Skin of body (tissue), 1 donor: ENCODE measurements at regions not wholly inside any gene's neighbourhood (a gene's known extent, or its start where the extent isn't known, plus 50 kb on each side); places are given as distances from the start of the nearest gene placed in this dataset.
"Not testable (repeated sequence)": the region's sequence is repeated elsewhere in the genome, so short reads cannot be mapped to it uniquely, and the experiment has no call there.

Experiments used
- DNase-seq: peaks from one replicate; lab custom pipeline; 2025; lab: John Stamatoyannopoulos, UW

DNA sequence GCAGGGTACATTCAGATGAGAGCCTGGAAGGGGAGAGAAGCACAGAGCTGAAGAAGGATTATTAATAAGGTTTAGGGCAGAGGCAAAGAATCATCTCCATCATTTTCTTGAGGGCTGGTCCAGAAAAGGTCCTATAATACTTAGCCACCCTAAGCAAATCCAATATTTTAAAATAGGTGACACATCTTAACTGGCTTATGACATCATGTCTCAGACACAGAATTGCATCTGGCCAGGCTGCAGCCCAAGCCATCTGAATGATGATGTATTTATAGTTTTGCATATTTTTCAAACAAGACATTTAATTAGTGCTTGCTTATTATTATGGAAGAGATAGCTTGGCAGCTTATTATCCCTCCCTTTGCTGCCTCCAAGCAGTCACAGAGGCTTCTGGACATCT lies 571.3 kb downstream of the SUCLG1 start:
- DNase-seq, result no peak

DNA sequence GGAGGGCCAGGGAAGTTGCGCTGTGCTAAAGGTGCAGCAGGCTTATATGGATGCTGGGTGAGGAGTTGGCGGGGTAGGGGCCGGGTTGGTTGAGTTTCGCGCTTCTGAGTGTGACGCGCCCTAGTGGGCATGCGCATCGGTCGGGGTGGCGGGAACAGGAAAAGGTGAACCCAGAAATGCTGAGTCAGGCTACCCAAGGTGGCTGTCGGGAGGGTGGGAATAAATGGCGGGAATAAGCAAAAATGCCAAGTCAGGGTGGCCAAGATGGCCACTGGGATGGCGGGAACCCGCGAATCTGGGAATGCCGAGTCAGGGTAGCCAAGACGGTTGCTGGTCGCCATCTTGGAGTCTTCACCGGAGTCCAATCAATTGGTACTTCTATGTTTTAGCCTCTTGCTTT lies 580.0 kb downstream of the SUCLG1 start:
- no peak for DNase-seq

DNA sequence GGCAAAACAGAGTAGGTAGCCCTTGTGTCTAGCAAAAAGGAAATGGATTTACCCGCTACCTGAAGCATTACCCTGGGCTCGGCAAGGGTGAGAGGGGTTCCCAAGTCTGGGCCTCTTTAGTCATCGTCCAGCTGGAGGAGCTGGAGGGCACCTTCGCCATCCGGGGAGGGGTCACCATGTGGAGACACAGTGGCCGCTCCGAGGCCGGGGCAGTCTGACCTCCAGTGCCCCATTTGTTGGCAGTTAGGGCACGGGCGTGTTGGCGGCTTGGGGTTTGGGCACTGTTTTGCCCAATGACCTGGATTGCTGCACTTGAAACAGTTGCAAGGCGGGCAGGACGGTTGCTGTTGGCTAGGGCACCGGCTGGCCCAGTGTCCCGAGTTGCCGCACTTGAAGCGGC lies 581.8 kb downstream of the SUCLG1 start:
- DNase-seq, result not testable (repeated sequence)

DNA sequence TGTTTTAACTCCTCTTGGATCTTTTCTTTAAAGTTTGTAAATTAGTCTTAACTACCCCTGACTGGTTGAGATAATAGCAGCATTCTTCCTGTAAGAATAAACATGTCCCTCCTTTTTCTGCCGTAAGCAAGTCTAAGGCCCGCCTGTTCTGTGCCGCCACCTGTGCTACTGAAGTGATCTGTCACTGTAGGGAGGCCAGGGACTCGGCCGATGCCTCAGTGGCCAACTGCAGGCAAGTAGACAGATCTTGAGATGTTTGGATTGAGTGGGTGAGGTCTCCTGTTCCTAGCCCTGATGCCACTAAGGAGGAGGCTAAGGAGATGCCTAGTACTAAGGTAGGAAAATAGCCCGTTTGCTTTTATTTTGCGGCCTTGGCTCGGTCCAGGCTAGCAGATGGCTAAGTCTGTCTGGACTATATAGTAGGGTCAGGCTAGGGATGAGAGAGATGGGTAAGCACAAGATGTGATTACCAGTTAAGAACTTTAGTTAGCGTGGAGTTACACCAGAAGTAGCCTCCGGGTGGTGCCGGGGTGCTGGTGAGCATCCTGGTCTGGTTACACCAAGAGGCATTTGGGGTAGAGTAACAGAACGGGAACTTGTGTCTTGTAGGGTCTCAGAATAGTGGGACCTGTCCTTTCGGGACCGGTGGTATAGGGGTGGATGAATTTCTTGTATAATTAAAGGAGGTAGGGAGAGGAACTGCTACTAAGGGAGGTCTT lies 584.2 kb downstream of the SUCLG1 start:
- no peak for DNase-seq

DNA sequence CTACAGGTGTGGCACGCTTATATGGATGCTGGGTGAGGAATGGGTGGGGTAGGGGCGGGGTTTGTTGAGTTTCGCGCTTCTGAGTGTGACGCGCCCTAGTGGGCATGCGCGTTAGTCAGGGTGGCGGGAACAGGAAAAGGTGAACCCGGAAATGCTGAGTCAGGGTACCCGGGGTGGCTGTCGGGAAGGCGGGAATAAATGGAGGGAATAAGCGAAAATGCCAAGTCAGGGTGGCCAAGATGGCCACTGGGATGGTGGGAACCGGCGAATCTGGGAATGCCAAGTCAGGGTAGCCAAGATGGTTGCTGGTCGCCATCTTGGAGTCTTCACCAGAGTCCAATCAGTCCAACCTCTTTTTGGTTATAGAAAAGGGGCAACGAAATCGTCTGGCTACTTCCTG lies 585.0 kb downstream of the SUCLG1 start:
- DNase-seq, result no peak

DNA sequence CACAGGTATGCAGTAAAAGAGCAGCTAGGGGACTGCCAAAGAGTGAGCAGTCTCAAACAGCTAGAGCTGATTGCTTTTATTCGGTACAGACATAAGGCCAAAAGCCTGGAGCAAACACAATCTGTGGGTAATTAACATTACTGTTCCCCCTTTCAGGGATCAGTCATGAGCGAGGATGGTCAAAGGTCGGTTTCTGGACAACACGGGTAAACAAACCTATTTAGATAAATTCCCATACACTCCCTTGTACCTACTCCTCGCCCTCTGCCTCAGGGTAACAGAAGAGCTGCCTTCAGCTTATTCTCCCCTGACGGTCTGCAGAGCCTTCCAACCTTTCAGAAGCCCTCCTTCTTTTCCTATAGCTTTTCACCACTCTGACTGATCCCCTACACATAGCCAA lies 586.0 kb downstream of the SUCLG1 start:
- no peak for DNase-seq

DNA sequence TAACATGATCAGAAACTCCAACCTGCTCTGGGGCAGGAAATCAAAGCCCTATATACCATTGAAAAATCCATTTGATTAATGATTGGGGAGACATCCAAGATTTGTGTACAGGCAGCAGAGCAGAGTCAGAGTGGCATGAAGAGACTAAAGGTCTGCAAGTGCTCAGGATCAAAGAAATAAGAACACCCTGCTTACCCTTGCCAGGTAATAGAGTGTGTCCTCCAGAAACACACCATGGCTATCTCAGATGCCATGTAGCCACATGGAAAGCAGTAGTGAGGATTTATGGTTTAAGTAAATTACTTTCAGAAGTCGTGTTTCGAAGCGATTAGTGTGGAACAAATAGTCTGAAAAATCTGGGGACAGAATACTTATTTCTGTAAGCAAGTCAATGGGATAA lies 592.9 kb downstream of the SUCLG1 start:
- DNase-seq, result no peak

DNA sequence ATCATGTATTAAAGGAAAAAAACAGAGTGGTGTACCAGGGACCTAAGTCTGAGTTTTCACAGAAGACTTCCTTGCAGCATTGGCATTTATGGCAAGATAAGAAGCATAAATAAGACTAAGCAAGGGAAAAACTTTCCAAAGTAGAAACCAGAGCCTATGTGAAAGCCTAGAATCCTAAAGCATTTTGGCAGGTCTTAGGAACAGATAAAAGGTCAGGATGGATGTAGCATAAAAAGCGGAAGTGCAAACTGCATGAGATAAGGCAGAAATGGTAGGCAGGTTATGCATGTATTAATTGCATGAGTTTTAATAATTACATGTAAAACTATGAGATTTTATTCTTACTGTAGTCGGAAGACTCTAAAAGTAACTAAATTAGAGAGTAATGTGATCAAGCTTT lies 596.5 kb downstream of the SUCLG1 start:
- DNase-seq, result no peak

DNA sequence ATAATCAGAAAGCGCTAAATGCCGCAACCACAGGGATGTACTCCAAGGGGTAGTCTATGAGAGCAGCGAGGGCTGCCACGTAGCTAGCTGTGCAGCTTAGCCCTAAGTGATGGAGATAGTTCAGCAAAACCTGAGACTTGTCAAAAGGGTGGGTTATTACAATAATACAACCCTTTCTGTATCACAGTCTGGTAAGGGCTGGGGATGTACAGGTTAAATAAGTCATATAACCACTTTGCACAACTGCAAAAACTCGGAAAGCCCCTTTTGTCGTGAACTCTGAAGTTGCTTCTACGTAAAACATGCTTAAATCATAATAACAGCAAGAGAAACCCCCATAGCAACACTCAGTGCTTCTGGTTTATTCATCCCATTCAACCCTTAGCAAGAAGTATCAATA lies 598.8 kb downstream of the SUCLG1 start:
- DNase-seq, result no peak

DNA sequence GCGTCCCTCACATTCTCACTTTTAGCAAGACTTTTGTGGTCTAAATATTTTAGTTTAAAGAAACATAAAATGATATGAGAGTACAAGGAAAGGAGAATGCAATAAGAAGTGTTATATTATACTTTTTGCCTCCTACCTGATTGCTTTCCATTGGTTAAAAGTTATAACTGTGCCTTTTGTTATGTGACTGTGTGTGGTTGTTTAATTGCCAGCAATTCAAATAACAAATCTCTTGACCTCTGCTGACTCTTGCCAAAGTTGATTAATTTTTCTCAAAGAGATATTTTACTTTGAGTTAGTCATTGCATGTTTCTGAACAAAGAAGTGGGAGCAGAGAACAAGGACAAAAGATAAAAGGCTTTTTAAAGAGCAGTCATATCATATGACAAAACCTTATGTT lies 599.5 kb downstream of the SUCLG1 start:
- DNase-seq, result no peak

DNA sequence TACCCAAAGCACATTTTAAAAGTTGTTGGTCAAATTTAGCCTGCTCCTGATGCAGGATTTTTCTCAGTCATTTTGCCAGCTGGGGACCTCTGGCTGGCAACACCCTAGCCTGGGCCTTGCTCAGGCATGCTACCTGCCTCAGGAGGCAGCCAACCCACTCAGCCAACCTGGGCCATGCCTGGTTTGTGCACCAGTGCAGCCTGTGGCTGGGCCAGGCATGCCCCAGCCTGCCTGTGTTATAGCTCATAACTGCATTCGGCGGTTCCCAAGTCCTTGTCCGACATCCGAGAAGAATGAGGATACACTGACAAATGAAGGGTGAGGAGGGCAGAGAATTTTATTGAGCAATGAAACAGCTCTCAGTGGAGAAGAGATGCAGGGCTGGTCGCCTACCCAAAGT lies 608.0 kb downstream of the SUCLG1 start:
- no peak for DNase-seq

DNA sequence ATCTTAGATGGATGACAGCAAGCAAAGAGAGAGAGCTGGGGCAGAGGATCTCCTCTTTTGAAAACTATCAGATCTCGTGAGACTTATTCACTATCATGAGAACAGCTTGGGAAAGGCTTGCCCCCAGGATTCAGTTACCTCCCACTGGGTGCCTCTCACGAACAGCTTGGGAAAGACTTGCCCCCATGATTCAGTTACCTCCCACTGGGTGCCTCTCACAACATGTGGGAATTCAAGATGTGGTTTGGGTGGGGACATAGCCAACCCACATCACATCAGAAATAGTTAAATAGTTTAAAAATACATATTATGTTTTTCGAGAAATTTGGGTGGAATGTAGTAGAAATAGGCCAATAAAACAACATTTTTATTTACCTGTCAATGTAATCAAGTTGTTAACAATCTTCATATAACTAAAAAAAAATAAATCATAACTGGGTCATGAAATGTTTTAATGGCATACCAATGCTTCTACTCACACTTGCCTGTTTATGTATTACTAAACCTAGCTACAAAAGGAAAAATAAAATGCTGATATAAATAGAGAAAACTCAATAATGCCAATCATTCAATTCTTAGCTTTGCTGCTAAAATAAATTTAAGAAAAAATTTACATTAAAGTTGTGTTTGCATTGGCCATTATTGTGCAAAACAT lies 608.9 kb downstream of the SUCLG1 start:
- DNase-seq, result no peak

DNA sequence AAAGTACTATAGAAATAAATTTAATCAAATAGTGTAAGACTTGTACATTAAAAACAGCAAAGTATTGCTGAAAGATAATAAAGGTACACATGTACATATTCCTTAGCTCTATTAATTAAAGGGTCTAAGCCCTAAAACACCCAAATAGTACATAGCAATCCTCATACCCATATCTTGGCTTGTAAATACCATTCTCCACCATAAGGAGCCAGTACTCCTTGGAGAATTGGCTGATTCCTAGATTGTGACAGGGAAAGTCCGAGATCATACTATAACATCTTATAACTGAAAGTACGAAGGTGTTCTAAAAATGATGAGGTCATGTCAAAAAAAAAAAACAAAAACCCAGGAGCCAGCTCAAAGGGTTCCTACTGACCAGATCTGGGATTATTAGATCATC lies 614.6 kb downstream of the SUCLG1 start:
- no peak for DNase-seq

DNA sequence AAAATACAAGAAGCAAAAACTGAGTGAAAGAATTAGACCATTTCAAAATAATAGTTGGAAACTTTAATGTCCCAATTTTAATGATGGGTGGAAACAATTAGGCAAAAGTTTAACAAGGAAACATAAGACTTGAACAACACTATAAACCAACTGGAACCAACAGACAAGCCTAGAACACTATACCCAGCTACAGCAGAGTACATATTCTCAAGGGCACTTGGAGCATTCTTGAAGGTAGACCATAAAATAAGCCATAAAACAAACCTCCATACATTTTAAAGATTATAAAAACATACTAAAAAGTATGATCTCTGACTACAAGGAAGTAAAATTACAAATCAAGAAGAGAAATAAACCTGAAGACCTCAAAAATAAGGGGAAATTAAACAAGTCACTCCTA lies 616.7 kb downstream of the SUCLG1 start:
- DNase-seq, result no peak

DNA sequence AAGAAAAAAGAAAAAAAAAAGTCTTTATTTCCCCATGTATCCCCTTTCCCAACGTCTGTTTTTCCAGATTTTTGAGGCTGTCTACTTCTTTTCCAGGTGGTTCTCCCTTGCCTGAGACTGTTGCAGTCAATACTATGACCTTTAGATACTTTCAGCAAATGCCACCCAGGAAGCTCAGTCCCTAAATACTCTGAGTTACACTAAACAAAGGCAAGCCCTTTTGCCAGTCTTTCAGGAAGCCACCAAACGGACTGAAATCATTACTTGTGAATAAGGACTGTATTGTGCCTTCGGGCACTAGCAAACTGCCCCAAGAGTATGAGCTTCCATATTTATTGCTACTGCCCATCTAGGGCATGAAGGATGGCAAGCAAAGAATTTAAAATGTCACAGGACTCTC lies 621.3 kb downstream of the SUCLG1 start:
- no peak for DNase-seq

DNA sequence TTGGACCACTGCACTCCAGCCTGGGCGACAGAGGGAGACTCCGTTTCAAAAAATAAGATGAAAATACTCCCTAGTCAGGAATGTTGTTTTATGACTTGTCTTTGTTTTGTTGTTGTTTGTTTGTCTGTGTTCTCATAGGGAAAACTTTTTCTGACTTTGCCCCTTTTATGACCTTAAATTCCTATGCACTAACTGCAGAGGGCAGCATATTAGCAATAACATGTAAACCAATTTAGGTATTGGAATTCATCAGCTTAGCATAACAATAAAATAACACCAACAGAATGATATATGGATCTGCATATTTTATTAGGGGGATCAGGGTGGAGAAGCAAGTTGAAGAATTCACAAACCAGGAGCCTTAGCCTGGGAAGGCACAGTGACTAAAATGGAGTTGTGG lies 631.5 kb downstream of the SUCLG1 start:
- no peak for DNase-seq

DNA sequence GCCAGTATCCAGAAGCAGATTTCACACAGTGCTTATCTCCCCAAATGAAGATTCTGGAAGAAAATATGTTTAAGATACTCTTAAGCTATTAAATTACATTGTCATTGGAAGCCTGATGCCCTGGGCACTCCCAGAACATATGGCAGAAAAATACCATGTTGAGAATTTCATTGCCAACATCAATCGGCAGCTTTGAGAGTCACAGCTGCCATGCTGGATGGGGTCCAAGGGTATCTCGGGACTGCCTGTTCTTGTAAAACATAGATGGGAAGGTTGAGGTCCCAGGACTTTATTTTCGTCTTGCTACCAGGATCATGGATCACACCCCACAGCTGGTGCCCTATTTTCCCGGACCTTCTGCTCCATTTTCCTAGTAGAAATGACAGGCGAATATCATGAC lies 632.5 kb downstream of the SUCLG1 start:
- no peak for DNase-seq

DNA sequence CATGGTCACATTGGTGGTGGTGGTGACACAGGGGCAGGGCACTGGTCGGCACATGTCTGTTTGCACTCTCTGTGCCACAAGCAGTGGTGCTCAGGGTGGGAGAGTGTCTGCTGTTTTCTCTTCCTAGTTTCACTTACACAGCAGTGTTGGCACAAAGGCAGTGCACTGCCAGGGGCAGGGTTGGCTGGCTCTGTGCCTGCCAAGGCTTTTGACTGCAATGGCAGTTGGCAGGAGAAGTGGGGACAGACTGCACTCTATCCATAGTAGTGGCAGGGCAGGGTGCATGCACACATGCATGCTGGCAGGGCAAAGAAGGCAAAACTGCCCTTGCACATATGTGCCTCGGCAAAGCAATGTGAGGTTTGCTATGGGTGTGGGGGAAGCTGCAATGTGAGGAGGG lies 635.9 kb downstream of the SUCLG1 start:
- no peak for DNase-seq

DNA sequence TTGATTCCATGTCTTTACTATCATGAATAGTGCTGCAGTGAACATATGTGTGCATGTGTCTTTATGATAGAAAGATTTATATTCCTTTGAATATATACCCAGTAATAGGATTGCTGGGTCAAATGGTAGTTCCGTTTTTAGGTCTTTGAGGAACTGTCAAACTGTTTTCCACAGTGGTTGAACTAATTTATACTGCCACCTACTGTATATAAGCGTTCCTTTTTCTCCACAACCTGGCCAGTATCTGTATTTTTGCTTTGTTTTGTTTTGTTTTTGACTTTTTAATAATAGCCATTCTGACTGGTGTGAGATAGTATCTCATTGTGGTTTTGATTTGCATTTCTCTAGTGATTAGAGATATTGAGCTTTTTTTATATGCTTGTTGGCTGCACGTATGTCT lies 641.6 kb downstream of the SUCLG1 start:
- no peak for DNase-seq

DNA sequence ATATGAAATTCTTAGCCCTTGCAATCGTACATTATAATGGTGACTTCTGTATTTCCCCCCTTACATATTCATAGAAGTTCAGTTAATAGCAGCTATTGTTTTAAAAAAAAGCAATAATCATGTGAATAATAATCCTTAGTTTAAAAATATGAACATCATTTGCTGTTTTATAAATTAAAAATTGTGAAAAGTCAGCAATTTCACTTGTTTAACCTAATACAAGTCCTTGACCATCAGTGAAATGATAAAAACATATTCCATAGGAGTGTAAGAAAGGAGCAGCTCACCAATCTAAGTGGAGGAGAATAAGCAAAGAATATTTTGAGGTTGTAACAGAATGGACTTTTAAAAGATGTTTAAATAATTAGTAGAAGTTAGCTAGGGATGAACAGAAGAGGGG lies 650.2 kb downstream of the SUCLG1 start:
- no peak for DNase-seq

DNA sequence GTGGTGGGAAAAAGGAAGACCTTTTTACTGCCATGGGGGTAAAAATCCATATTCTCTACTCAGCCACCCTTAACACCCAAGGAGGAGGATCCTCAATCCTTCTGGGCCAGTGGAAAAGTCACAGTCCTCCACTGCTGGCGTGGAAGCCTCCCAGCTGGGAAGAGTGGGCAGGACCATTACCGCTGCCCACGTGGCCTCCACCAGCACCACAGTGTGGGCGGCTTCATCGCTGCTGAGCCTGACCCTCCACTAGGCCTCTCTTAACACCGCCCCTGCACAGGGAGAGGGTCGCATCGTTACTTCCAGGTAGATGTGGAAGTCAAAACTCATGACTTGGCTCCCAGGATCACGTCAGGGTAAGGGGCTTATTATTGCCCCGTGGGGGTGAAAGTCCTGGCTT lies 656.5 kb downstream of the SUCLG1 start:
- no peak for DNase-seq

DNA sequence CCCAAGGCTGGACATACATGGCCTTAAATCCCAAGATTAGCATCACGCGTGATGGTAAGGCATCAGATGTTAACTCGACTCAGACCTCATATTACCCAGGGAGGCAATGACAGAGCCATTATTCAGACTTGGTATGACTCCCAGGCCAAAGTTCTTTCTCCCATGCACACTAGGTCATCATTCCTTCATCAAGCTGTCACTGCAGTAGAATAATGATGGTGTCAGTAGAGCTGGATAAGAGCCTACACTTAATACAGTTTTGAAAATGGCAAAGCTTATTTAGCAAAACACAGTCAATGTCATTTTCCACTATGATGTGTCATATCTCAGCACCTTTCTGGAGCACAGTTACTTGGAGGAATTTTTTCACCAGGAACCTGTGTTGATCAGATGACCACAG lies 663.3 kb downstream of the SUCLG1 start:
- DNase-seq, result no peak

DNA sequence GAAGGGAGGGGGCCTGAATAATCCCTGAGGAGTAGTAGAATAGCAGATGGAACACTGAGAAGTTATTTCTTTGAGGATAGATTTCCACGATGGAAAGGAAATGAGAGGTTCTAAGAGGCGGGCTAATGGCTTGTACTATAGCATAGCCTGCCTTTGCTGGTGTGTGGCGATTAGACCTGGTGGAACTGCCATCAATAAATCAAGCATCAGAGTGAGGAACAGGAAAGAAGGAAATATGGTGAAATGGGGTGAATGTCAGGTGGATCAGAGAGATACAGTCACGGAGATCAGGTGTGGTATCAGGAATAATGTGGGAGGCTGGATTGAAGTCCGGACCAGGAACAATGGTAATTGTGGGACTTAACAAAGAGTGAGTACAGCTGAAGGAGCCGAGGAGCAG lies 668.6 kb downstream of the SUCLG1 start:
- not testable (repeated sequence) for DNase-seq

DNA sequence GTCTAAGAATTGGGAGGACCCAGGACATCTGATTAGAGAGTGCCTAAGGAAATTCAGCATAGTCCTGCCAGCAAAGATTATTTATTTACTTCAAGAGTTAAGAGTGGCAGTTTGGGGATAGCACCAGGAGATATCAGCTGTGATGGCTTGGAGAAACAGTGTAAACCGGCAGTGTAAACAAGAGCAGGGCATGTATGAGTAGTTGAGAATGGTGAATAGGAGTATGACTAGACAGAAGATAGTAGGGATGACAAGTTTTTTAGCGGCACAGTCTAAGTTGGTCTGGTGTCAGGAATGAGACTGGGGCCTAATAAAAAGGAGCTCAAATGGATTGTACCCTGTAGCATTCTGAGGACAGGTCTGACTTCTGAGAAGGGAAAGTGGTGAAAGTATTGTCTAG lies 669.4 kb downstream of the SUCLG1 start:
- DNase-seq, result not testable (repeated sequence)
